Osteocyte (in vitro differentiated cells): ENCODE measurements at regions not wholly inside any gene's neighbourhood (a gene's known extent, or its start where the extent isn't known, plus 50 kb on each side); places are given as distances from the start of the nearest gene placed in this dataset.

ENCODE experiments used
- DNase-seq: peaks from one replicate; pipeline ENCODE4 v3.0.0; 2021; ENCODE audit warnings: mixed read lengths; ENCODE audit not compliant: unreplicated experiment; ENCODE audit errors: extremely low spot score
- H3K27ac Mint-ChIP-seq: one replicate; pipeline ENCODE4 v1.8.0; 2021; ENCODE audit warnings: mild to moderate bottlenecking, mixed read lengths; ENCODE audit not compliant: unreplicated experiment
- H3K27me3 Mint-ChIP-seq: one replicate; pipeline ENCODE4 v1.8.0; 2021; ENCODE audit warnings: mixed read lengths; ENCODE audit not compliant: unreplicated experiment
- H3K36me3 Mint-ChIP-seq: one replicate; pipeline ENCODE4 v1.8.0; 2021; ENCODE audit warnings: mixed read lengths; ENCODE audit not compliant: unreplicated experiment
- H3K4me1 Mint-ChIP-seq: one replicate; pipeline ENCODE4 v1.8.0; 2021; ENCODE audit warnings: mixed read lengths; ENCODE audit not compliant: unreplicated experiment
- H3K4me3 Mint-ChIP-seq: one replicate; pipeline ENCODE4 v1.8.0; 2021; ENCODE audit warnings: mild to moderate bottlenecking, moderate library complexity, mixed read lengths; ENCODE audit not compliant: unreplicated experiment
- H3K9me3 Mint-ChIP-seq: one replicate; pipeline ENCODE4 v1.8.0; 2021; ENCODE audit warnings: mixed read lengths; ENCODE audit not compliant: unreplicated experiment
- CTCF ChIP-seq: fragments of 200-600 bp; sonication (generic); IDR thresholded peaks from 2 replicates; pipeline ENCODE4 v1.5.0; 2021; ENCODE audit warnings: antibody characterized with exemption, mild to moderate bottlenecking, moderate library complexity

- Mint-ChIP-seq H3K4me3 (no peak overlapping the region), H3K27me3 (no peaks in the 10 kb centered on the region), H3K9me3 (peaks cover 14% of the 10 kb centered on the region), H3K27ac (no peak overlapping the region), H3K4me1 (peaks cover 5% of the 10 kb centered on the region), H3K36me3 (peaks cover 3% of the 10 kb centered on the region)
- no peak for DNase-seq
- TF ChIP-seq CTCF = peak; percentile 16
Measured at GRCh38 chr1:194538453-194538852, 1352.0 kb upstream of the B3GALT2 start.

- no peak for DNase-seq
- no peaks in the 10 kb centered on the region for H3K27me3 Mint-ChIP-seq
- H3K4me1 Mint-ChIP-seq = peaks cover 5% of the 10 kb centered on the region
- H3K27ac Mint-ChIP-seq = no peak overlapping the region
- peaks cover 6% of the 10 kb centered on the region for H3K36me3 Mint-ChIP-seq
- no peak overlapping the region for H3K4me3 Mint-ChIP-seq
- no peak for TF ChIP-seq CTCF
- peaks cover 14% of the 10 kb centered on the region for H3K9me3 Mint-ChIP-seq
Measured at GRCh38 chr1:194537521-194537920, 1351.1 kb upstream of the B3GALT2 start.

GRCh38 chr1:194535369-194535768, 1349.0 kb upstream of the B3GALT2 start:
- no peak for TF ChIP-seq CTCF
- no peak for DNase-seq
- Mint-ChIP-seq H3K27ac (no peak overlapping the region), H3K36me3 (peaks cover 6% of the 10 kb centered on the region), H3K9me3 (peaks cover 10% of the 10 kb centered on the region), H3K27me3 (no peaks in the 10 kb centered on the region), H3K4me3 (no peak overlapping the region), H3K4me1 (peaks cover 5% of the 10 kb centered on the region)

GRCh38 chr1:194534784-194535183, 1348.4 kb upstream of the B3GALT2 start:
- no peak for DNase-seq
- H3K4me1 Mint-ChIP-seq = peaks cover 5% of the 10 kb centered on the region
- no peak overlapping the region for H3K4me3 Mint-ChIP-seq
- peaks cover 6% of the 10 kb centered on the region for H3K36me3 Mint-ChIP-seq
- TF ChIP-seq CTCF = no peak
- H3K27ac Mint-ChIP-seq = no peak overlapping the region
- no peaks in the 10 kb centered on the region for H3K27me3 Mint-ChIP-seq
- H3K9me3 Mint-ChIP-seq = peaks cover 10% of the 10 kb centered on the region

- DNase-seq = no peak
- no peak overlapping the region for H3K4me3 Mint-ChIP-seq
- peaks cover 5% of the 10 kb centered on the region for H3K4me1 Mint-ChIP-seq
- H3K9me3 Mint-ChIP-seq = peaks cover 10% of the 10 kb centered on the region
- H3K27ac Mint-ChIP-seq = no peak overlapping the region
- no peak for TF ChIP-seq CTCF
- H3K27me3 Mint-ChIP-seq = no peaks in the 10 kb centered on the region
- peaks cover 6% of the 10 kb centered on the region for H3K36me3 Mint-ChIP-seq
Measured at GRCh38 chr1:194533641-194534040, 1347.2 kb upstream of the B3GALT2 start.
